ENCODE measurements at regions not wholly inside any gene's neighbourhood (a gene's known extent, or its start where the extent isn't known, plus 50 kb on each side); places are given as distances from the start of the nearest gene placed in this dataset.

DNA sequence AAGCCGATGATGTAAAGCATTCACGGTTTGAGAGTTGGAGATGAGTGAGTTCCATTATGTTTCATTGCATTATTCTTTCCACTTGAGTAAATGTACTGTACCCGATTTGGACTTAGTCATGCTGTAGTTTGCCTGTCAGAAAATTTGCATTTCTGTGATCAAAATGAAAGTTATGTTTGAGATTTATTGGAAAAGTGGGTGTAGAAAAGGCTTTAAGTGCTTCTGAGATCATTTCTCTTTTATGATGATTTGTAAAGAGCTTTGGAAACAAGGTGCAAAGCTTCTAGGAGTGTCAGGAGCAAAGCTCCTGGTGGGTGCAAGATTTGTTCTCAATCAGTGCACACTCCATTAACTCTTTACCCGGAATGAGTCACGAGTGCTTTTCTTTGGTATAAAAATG is 204.1 kb upstream of the POM121L12 start:
- H3K36me3 ChIP-seq: no peaks in the 10 kb centered on the region
- no peaks in the 10 kb centered on the region for H3K27me3 ChIP-seq (ENCODE audit: insufficient read depth, low read depth, severe bottlenecking)
- no peak overlapping the region for H3K4me3 ChIP-seq (ENCODE audit: low read depth, low read length)
- no peaks in the 10 kb centered on the region for H3K9me3 ChIP-seq (ENCODE audit: severe bottlenecking)
- no peak overlapping the region for H3K27ac ChIP-seq
- TF ChIP-seq, protein P1, sequence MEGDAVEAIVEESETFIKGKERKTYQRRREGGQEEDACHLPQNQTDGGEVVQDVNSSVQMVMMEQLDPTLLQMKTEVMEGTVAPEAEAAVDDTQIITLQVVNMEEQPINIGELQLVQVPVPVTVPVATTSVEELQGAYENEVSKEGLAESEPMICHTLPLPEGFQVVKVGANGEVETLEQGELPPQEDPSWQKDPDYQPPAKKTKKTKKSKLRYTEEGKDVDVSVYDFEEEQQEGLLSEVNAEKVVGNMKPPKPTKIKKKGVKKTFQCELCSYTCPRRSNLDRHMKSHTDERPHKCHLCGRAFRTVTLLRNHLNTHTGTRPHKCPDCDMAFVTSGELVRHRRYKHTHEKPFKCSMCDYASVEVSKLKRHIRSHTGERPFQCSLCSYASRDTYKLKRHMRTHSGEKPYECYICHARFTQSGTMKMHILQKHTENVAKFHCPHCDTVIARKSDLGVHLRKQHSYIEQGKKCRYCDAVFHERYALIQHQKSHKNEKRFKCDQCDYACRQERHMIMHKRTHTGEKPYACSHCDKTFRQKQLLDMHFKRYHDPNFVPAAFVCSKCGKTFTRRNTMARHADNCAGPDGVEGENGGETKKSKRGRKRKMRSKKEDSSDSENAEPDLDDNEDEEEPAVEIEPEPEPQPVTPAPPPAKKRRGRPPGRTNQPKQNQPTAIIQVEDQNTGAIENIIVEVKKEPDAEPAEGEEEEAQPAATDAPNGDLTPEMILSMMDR (IDR thresholded peaks at IDR 0.05; ENCODE audit: low read depth, low read length): no peak
- no peak for DNase-seq

DNA sequence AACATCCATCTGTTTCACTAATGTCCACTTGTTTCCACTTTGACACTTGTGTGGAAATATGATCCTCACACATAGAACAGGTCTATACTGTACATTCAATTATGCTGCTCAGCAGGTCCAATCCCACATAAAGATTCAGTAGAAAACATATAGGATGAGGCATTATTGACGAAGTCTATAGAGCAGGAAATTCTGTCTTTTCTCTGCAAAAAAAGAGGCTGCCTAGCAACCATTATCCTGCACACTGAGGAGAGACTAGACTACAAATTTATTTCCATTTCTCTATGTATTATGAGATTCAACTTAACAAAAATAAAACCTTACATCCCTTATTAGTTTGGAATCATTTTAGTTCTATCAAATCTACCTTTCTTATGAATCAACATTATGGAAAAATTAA is 204.6 kb upstream of the POM121L12 start:
- Histone ChIP-seq H3K4me3 (ENCODE audit: low read depth, low read length) (no peak overlapping the region), H3K27ac (no peak overlapping the region), H3K9me3 (ENCODE audit: severe bottlenecking) (no peaks in the 10 kb centered on the region), H3K36me3 (no peaks in the 10 kb centered on the region), H3K27me3 (ENCODE audit: insufficient read depth, low read depth, severe bottlenecking) (no peaks in the 10 kb centered on the region)
- TF ChIP-seq, protein P1 (IDR thresholded peaks at IDR 0.05; ENCODE audit: low read depth, low read length): no peak
- no peak for DNase-seq

DNA sequence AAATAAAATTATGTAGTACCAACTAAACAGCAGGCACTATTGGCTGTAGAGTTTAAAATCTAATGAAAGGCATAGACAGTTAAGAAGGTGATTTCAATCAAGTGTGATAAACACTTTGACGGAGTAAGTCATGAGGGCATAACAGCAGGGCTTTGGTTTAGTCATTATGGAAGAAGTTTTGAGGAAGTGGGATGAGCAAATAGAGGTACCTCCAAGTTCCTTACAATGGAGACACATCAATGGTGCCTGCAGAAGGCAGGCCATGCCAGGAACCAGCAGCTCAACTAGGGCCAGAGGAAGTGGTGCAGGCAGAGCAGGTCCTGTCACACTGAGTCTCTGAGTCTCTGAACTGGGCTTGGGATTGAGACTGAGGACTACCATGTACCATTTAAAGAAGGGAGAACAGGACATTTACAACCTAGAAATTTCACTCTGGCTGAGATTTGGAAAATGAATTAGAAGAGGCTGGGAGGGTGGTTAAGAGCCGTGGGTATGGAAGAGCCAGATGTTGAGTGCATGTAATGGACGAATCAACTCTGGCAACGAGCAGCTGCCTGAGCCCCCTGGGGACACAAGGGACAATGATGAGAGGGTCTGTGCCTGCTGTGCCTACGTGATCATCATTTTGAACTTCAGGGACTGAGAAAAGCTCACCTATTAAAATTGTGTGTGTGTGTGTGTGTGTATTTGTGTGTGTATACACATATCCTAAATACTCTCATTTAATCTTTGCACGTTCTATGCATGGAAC is 208.7 kb upstream of the POM121L12 start:
- no peak for DNase-seq
- Histone ChIP-seq H3K4me3 (ENCODE audit: low read depth, low read length) (no peak overlapping the region), H3K27ac (no peak overlapping the region), H3K9me3 (ENCODE audit: severe bottlenecking) (peaks cover 2% of the 10 kb centered on the region), H3K27me3 (ENCODE audit: insufficient read depth, low read depth, severe bottlenecking) (no peaks in the 10 kb centered on the region), H3K36me3 (no peaks in the 10 kb centered on the region)
- TF ChIP-seq, protein P1 (IDR thresholded peaks at IDR 0.05; ENCODE audit: low read depth, low read length): no peak

GRCh38 chr7:52825611-52826010 is 209.8 kb upstream of the POM121L12 start:
- Histone ChIP-seq H3K36me3 (no peaks in the 10 kb centered on the region), H3K27me3 (ENCODE audit: insufficient read depth, low read depth, severe bottlenecking) (no peaks in the 10 kb centered on the region), H3K4me3 (ENCODE audit: low read depth, low read length) (no peak overlapping the region), H3K27ac (no peak overlapping the region), H3K9me3 (ENCODE audit: severe bottlenecking) (peaks cover 6% of the 10 kb centered on the region)
- DNase-seq: no peak
- TF ChIP-seq, protein P1 (IDR thresholded peaks at IDR 0.05; ENCODE audit: low read depth, low read length): no peak

- no peaks in the 10 kb centered on the region for H3K27me3 ChIP-seq (ENCODE audit: insufficient read depth, low read depth, severe bottlenecking)
- no peaks in the 10 kb centered on the region for H3K9me3 ChIP-seq (ENCODE audit: severe bottlenecking)
- no peak overlapping the region for H3K4me3 ChIP-seq (ENCODE audit: low read depth, low read length)
- no peaks in the 10 kb centered on the region for H3K36me3 ChIP-seq
- no peak overlapping the region for H3K27ac ChIP-seq
- TF ChIP-seq, protein P1 (IDR thresholded peaks at IDR 0.05; ENCODE audit: low read depth, low read length): no peak
- DNase-seq: no peak
These were observed 223.9 kb upstream of the POM121L12 start for GRCh38 chr7:52811537-52811936.

GRCh38 chr7:52799817-52800216 is 235.6 kb upstream of the POM121L12 start:
- no peaks in the 10 kb centered on the region for H3K9me3 ChIP-seq (ENCODE audit: severe bottlenecking)
- DNase-seq: no peak
- TF ChIP-seq, protein P1 (IDR thresholded peaks at IDR 0.05; ENCODE audit: low read depth, low read length): no peak
- no peak overlapping the region for H3K4me3 ChIP-seq (ENCODE audit: low read depth, low read length)
- no peaks in the 10 kb centered on the region for H3K27me3 ChIP-seq (ENCODE audit: insufficient read depth, low read depth, severe bottlenecking)
- H3K36me3 ChIP-seq: no peaks in the 10 kb centered on the region
- no peak overlapping the region for H3K27ac ChIP-seq

Measured in WERI-Rb-1 (cell line).